ENCODE measurements at regions not wholly inside any gene's neighbourhood (a gene's known extent, or its start where the extent isn't known, plus 50 kb on each side); places are given as distances from the start of the nearest gene placed in this dataset.

- Histone ChIP-seq H3K79me2 (ENCODE audit: insufficient read depth, low read length) (no peaks in the 10 kb centered on the region), H3K9me3 (ENCODE audit: low read length) (no peaks in the 10 kb centered on the region), H3K36me3 (ENCODE audit: insufficient read depth, low read length) (no peaks in the 10 kb centered on the region), H3F3A (ENCODE audit: insufficient read depth, low read length) (no peaks in the 10 kb centered on the region), H3K4me2 (ENCODE audit: low read length) (no peak overlapping the region), H3K27ac (ENCODE audit: low read depth, low read length, poor library complexity, severe bottlenecking) (no peak overlapping the region), H2AFZ (ENCODE audit: low read length) (no peak overlapping the region), H3K4me1 (ENCODE audit: insufficient read depth, low read length, severe bottlenecking) (no peaks in the 10 kb centered on the region), H3K9ac (ENCODE audit: low read length) (no peak overlapping the region), H3K27me3 (ENCODE audit: insufficient read depth, low read length) (no peaks in the 10 kb centered on the region), H3K4me3 (ENCODE audit: low read depth, low read length, poor library complexity, severe bottlenecking) (no peak overlapping the region), H3K9me2 (ENCODE audit: low read depth, low read length) (no peaks in the 10 kb centered on the region), H4K20me1 (ENCODE audit: insufficient read depth, low read length) (no peaks in the 10 kb centered on the region)
- no peak for TF ChIP-seq CTCF (IDR thresholded peaks at IDR 0.05; ENCODE audit: low read length)
- no peak for TF ChIP-seq EZH2 (IDR thresholded peaks at IDR 0.05; ENCODE audit: borderline replicate concordance, low read length)
These were observed 84.5 kb upstream of the RGS4 start for GRCh38 chr1:162984699-162985098.

- H3K4me2 ChIP-seq (ENCODE audit: low read length), result no peak overlapping the region
- H3K27ac ChIP-seq (ENCODE audit: low read depth, low read length, poor library complexity, severe bottlenecking), result no peak overlapping the region
- no peaks in the 10 kb centered on the region for H3K4me1 ChIP-seq (ENCODE audit: insufficient read depth, low read length, severe bottlenecking)
- H4K20me1 ChIP-seq (ENCODE audit: insufficient read depth, low read length), result no peaks in the 10 kb centered on the region
- no peak overlapping the region for H3K4me3 ChIP-seq (ENCODE audit: low read depth, low read length, poor library complexity, severe bottlenecking)
- H2AFZ ChIP-seq (ENCODE audit: low read length), result no peak overlapping the region
- no peak overlapping the region for H3K9ac ChIP-seq (ENCODE audit: low read length)
- H3K79me2 ChIP-seq (ENCODE audit: insufficient read depth, low read length), result no peaks in the 10 kb centered on the region
- no peaks in the 10 kb centered on the region for H3K27me3 ChIP-seq (ENCODE audit: insufficient read depth, low read length)
- H3F3A ChIP-seq (ENCODE audit: insufficient read depth, low read length), result no peaks in the 10 kb centered on the region
- no peaks in the 10 kb centered on the region for H3K9me2 ChIP-seq (ENCODE audit: low read depth, low read length)
- H3K9me3 ChIP-seq (ENCODE audit: low read length), result no peaks in the 10 kb centered on the region
- no peak for TF ChIP-seq EZH2 (IDR thresholded peaks at IDR 0.05; ENCODE audit: borderline replicate concordance, low read length)
- TF ChIP-seq CTCF (IDR thresholded peaks at IDR 0.05; ENCODE audit: low read length), result no peak
- no peaks in the 10 kb centered on the region for H3K36me3 ChIP-seq (ENCODE audit: insufficient read depth, low read length)
These were observed 85.3 kb upstream of the RGS4 start for GRCh38 chr1:162983671-162984425.

GRCh38 chr1:162982364-162982763 lies 86.8 kb upstream of the RGS4 start:
- no peaks in the 10 kb centered on the region for H3K36me3 ChIP-seq (ENCODE audit: insufficient read depth, low read length)
- no peaks in the 10 kb centered on the region for H3K9me3 ChIP-seq (ENCODE audit: low read length)
- no peak overlapping the region for H3K27ac ChIP-seq (ENCODE audit: low read depth, low read length, poor library complexity, severe bottlenecking)
- no peak overlapping the region for H2AFZ ChIP-seq (ENCODE audit: low read length)
- H3K9ac ChIP-seq (ENCODE audit: low read length), result no peak overlapping the region
- no peaks in the 10 kb centered on the region for H3K79me2 ChIP-seq (ENCODE audit: insufficient read depth, low read length)
- TF ChIP-seq CTCF (IDR thresholded peaks at IDR 0.05; ENCODE audit: low read length) (no peak), EZH2 (IDR thresholded peaks at IDR 0.05; ENCODE audit: borderline replicate concordance, low read length) (no peak)
- H3K4me3 ChIP-seq (ENCODE audit: low read depth, low read length, poor library complexity, severe bottlenecking), result no peak overlapping the region
- no peaks in the 10 kb centered on the region for H3K27me3 ChIP-seq (ENCODE audit: insufficient read depth, low read length)
- H3K9me2 ChIP-seq (ENCODE audit: low read depth, low read length), result no peaks in the 10 kb centered on the region
- H3F3A ChIP-seq (ENCODE audit: insufficient read depth, low read length), result no peaks in the 10 kb centered on the region
- no peaks in the 10 kb centered on the region for H3K4me1 ChIP-seq (ENCODE audit: insufficient read depth, low read length, severe bottlenecking)
- no peak overlapping the region for H3K4me2 ChIP-seq (ENCODE audit: low read length)
- H4K20me1 ChIP-seq (ENCODE audit: insufficient read depth, low read length), result no peaks in the 10 kb centered on the region
